K562 (cell line): ENCODE measurements at regions not wholly inside any gene's neighbourhood (a gene's known extent, or its start where the extent isn't known, plus 50 kb on each side); places are given as distances from the start of the nearest gene placed in this dataset.

ENCODE experiments used
- ATAC-seq: fragments of 200-7000 bp; cut with Tn5 transposase; 3 replicates; pipeline ENCODE4 v1.9.1; 2020; ENCODE audit warnings: moderate library complexity
- BruUV-seq: library from RNA; stranded (reverse); fragments of 400-500 nt; replicated peaks from 2 replicates; lab custom pipeline; 2021; lab: Mats Ljungman, UMichigan
- CTCF ChIA-PET: fragments of 300-600 bp; formaldehyde crosslinking; extraction: SDS; loops from one replicate; lab custom pipeline; 2021; ENCODE audit warnings: low intra/inter-chr PET ratio; lab: Yijun Ruan, JAX
- POLR2A ChIA-PET: fragments of 300-600, 350-650 bp; sonication (Branson Sonifier 250); formaldehyde crosslinking; extraction: SDS; loops from one replicate; lab custom pipeline; 2021; ENCODE audit warnings: antibody characterized with exemption, inconsistent platforms; lab: Yijun Ruan, JAX
- DNase-seq, 4 experiments: peaks; one replicate each; pipeline versions ENCODE4 v3.0.0 to v3.0.0-alpha.2; 2011 to 2018; ENCODE audit warnings: low spot score in 3 of 4, mixed read lengths in 3 of 4; ENCODE audit errors: extremely low read depth in 1 of 4
- FAIRE-seq: peaks from 2 replicates; lab custom pipeline; 2011; peaks lifted over from hg19 to GRCh38; lab: Jason Lieb, UNC
- H2AFZ ChIP-seq: 2 replicates; pipeline ENCODE4 v1.6.0; 2011; ENCODE audit warnings: low read depth, low read length, control low read depth, inconsistent platforms
- H3K27ac ChIP-seq: fragments of 200-600 bp; 3 replicates; pipeline ENCODE4 v1.8.0; 2011; ENCODE audit warnings: low read depth, mild to moderate bottlenecking, control low read depth, inconsistent platforms, low read length, moderate library complexity, mixed read lengths; ENCODE audit errors: extremely low read depth
- H3K27me3 ChIP-seq, 2 experiments: fragments of 300-600 bp in 1 of 2; 2 replicates in 1 of 2; 3 replicates in 1 of 2; pipeline versions ENCODE4 v1.6.0 to v1.8.0; 2011; ENCODE audit warnings: inconsistent platforms in 2 of 2, low read length in 2 of 2, mild to moderate bottlenecking in 1 of 2, mixed read lengths in 1 of 2, moderate library complexity in 1 of 2; ENCODE audit not compliant: control insufficient read depth in 2 of 2, insufficient read depth in 2 of 2
- H3K36me3 ChIP-seq: fragments of 300-600 bp; 3 replicates; pipeline ENCODE4 v1.8.0; 2011; ENCODE audit warnings: mild to moderate bottlenecking, low read length, inconsistent platforms; ENCODE audit not compliant: control insufficient read depth, insufficient read depth
- H3K4me1 ChIP-seq, 2 experiments: fragments of 200-600 bp in 1 of 2; replicated peaks in 1 of 2; 2 replicates in 1 of 2; 3 replicates in 1 of 2; pipeline versions ENCODE4 v1.5.1 to v1.8.0; 2011; ENCODE audit warnings: inconsistent platforms in 2 of 2, low read length in 2 of 2, mild to moderate bottlenecking in 1 of 2, mixed read lengths in 1 of 2, moderate library complexity in 1 of 2; ENCODE audit not compliant: control insufficient read depth in 2 of 2, insufficient read depth in 2 of 2
- H3K4me2 ChIP-seq: 2 replicates; pipeline ENCODE4 v1.6.1; 2011; ENCODE audit warnings: low read length, control low read depth, inconsistent platforms, mixed read lengths; ENCODE audit not compliant: insufficient read depth
- H3K4me3 ChIP-seq: fragments of 200-600 bp; sonication (generic), shearing (Covaris generic); 2 replicates; pipeline ENCODE4 v1.5.1; 2016; ENCODE audit warnings: control low read depth, inconsistent platforms
- H3K79me2 ChIP-seq: fragments of 200-600 bp; 3 replicates; pipeline ENCODE4 v1.8.0; 2011; ENCODE audit warnings: low read length, inconsistent platforms; ENCODE audit not compliant: control insufficient read depth, insufficient read depth
- H3K9ac ChIP-seq, 2 experiments: 2 replicates each; pipeline versions ENCODE4 v1.6.0 to v1.6.1; 2011; ENCODE audit warnings: low read depth in 2 of 2, low read length in 2 of 2, control low read depth in 1 of 2, inconsistent platforms in 1 of 2, mild to moderate bottlenecking in 1 of 2, mixed read lengths in 1 of 2; ENCODE audit not compliant: insufficient read depth in 1 of 2
- H3K9me1 ChIP-seq: one replicate; pipeline ENCODE4 v1.6.0; 2011; ENCODE audit warnings: inconsistent platforms, mild to moderate bottlenecking, low read length, moderate library complexity; ENCODE audit not compliant: control insufficient read depth, insufficient read depth
- H3K9me3 ChIP-seq: replicated peaks from 2 replicates; pipeline ENCODE4 v1.5.1; 2011; ENCODE audit warnings: low read depth, low read length, inconsistent platforms; ENCODE audit not compliant: control insufficient read depth, insufficient read depth
- H4K20me1 ChIP-seq: replicated peaks from 2 replicates; pipeline ENCODE4 v1.6.1; 2011; ENCODE audit warnings: low read length, inconsistent platforms, mixed read lengths; ENCODE audit not compliant: control insufficient read depth, insufficient read depth
- EP400 ChIP-seq: fragments of 450-650 bp; IDR thresholded peaks from 2 replicates; pipeline ENCODE4 v1.6.1; 2017; ENCODE audit warnings: antibody characterized with exemption, mild to moderate bottlenecking, moderate library complexity
- MED1 ChIP-seq: sonication (generic); formaldehyde crosslinking; IDR thresholded peaks from 2 replicates; pipeline ENCODE4 v1.8.1; 2023; ENCODE audit warnings: missing genetic modification reagents, borderline replicate concordance
- NFE2 ChIP-seq: IDR thresholded peaks from 2 replicates; pipeline ENCODE4 v1.6.1; 2014; ENCODE audit warnings: antibody characterized with exemption, low read depth
- RBM15 ChIP-seq: fragments of 200-400 bp; formaldehyde crosslinking; IDR thresholded peaks from 2 replicates; pipeline ENCODE4 v1.6.1; 2018; ENCODE audit warnings: mild to moderate bottlenecking, low read length, moderate library complexity; ENCODE audit not compliant: insufficient read depth
- SMC3 ChIP-seq: conservative IDR thresholded peaks from 2 replicates; pipeline ENCODE4 v1.6.1; 2011; ENCODE audit warnings: low read depth, low read length, improper control_type of control experiment; ENCODE audit not compliant: insufficient read depth
- XRCC4 ChIP-seq: IDR thresholded peaks from one replicate; pipeline ENCODE4 v1.6.1; 2011; ENCODE audit not compliant: insufficient read depth, insufficient read length; ENCODE audit errors: extremely low read depth
- ZNF253 ChIP-seq: fragments of 250-450 bp; sonication (Bioruptor Pico); conservative IDR thresholded peaks from 2 replicates; pipeline ENCODE4 v1.6.1; 2021; ENCODE audit warnings: mild to moderate bottlenecking
- in situ Hi-C: fragments of 300-500 bp; cut with MboI; formaldehyde crosslinking; loops from 4 replicates; pipeline ENCODE4 v1.15.0; 2018; ENCODE audit warnings: inconsistent platforms, mixed read lengths
- intact Hi-C: fragments of 100-400 bp; cut with micrococcal nuclease; formaldehyde crosslinking; loops from 2 replicates; pipeline ENCODE4 v1.14.2; 2022
- TF ChIP-seq, protein P1 (sequence below): sonication (generic); formaldehyde crosslinking; IDR thresholded peaks from 2 replicates; pipeline ENCODE4 v1.5.0; 2020; ENCODE audit warnings: missing genetic modification reagents
- TF ChIP-seq, protein P2 (sequence below): IDR thresholded peaks from 3 replicates; pipeline ENCODE4 v1.6.1; 2011; ENCODE audit warnings: borderline replicate concordance, mild to moderate bottlenecking; ENCODE audit not compliant: insufficient read length, insufficient read depth
- TF ChIP-seq, protein P3 (sequence below): fragments of 450-650 bp; conservative IDR thresholded peaks from 2 replicates; pipeline ENCODE4 v1.6.1; 2016; ENCODE audit warnings: missing genetic modification characterization, low read depth, mild to moderate bottlenecking, missing compliant biosample characterization, moderate library complexity

DNA sequence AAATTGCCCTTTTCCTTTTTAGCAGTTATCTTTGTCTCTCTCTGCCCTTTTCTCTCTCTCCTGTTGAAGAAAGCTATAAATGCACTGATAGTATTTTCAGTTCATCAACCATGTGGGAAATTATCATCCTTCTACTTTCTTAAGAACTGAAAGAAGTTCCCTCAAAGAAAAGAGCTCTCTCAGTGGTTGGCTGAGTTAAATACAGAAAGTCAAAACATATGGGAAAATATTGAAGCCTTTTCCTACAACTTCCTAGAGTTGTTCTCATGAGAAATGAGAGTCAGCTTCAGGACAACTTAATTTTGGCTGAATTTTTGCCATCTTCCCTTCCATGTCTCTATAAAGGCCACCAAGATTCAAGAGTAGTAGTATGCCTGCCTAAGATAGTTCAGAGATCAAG lies 96.7 kb downstream of the NFKBIZ start:
- H3K4me3 ChIP-seq = no peak overlapping the region
- no peaks in the 10 kb centered on the region for H4K20me1 ChIP-seq
- H3K9me3 ChIP-seq = no peaks in the 10 kb centered on the region
- ChIA-PET POLR2A (interaction anchor here (0.7 kb wide), 1 partner anchor 1860 kb away, joined by 3 read pairs; no protein-coding TSS in a partner anchor), CTCF (no interaction called here)
- in situ Hi-C loops = no loop called here
- H3K27me3 ChIP-seq = no peaks in the 10 kb centered on the region
- no peaks in the 10 kb centered on the region for H3K9me1 ChIP-seq
- H3K36me3 ChIP-seq = no peaks in the 10 kb centered on the region
- H3K27ac ChIP-seq = no peak overlapping the region
- FAIRE-seq = no peak
- intact Hi-C loops = no loop called here
- DNase-seq = no peak
- peaks cover 0 to 2% of the 10 kb centered on the region in 2 experiments; a peak in 1 of 5 replicates for H3K4me1 ChIP-seq
- no peak overlapping the region for H3K9ac ChIP-seq
- ATAC-seq = no peak
- H3K79me2 ChIP-seq = no peaks in the 10 kb centered on the region
- H3K4me2 ChIP-seq = no peak overlapping the region
- TF ChIP-seq EP400 (no peak), SMC3 (no peak), RBM15 (no peak), XRCC4 (no peak), MED1 (CRISPR knock-in tag) (no peak), ZNF253 (CRISPR knock-in tag) (no peak), NFE2 (no peak)
- TF ChIP-seq, protein P1, sequence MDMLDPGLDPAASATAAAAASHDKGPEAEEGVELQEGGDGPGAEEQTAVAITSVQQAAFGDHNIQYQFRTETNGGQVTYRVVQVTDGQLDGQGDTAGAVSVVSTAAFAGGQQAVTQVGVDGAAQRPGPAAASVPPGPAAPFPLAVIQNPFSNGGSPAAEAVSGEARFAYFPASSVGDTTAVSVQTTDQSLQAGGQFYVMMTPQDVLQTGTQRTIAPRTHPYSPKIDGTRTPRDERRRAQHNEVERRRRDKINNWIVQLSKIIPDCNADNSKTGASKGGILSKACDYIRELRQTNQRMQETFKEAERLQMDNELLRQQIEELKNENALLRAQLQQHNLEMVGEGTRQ (CRISPR knock-in tag) = no peak
- TF ChIP-seq, protein P2, sequence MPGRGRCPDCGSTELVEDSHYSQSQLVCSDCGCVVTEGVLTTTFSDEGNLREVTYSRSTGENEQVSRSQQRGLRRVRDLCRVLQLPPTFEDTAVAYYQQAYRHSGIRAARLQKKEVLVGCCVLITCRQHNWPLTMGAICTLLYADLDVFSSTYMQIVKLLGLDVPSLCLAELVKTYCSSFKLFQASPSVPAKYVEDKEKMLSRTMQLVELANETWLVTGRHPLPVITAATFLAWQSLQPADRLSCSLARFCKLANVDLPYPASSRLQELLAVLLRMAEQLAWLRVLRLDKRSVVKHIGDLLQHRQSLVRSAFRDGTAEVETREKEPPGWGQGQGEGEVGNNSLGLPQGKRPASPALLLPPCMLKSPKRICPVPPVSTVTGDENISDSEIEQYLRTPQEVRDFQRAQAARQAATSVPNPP = no peak
- TF ChIP-seq, protein P3, sequence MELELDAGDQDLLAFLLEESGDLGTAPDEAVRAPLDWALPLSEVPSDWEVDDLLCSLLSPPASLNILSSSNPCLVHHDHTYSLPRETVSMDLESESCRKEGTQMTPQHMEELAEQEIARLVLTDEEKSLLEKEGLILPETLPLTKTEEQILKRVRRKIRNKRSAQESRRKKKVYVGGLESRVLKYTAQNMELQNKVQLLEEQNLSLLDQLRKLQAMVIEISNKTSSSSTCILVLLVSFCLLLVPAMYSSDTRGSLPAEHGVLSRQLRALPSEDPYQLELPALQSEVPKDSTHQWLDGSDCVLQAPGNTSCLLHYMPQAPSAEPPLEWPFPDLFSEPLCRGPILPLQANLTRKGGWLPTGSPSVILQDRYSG (tag) = no peak
- BruUV-seq = no TSS peak
- no peak overlapping the region for H2AFZ ChIP-seq
